ENCODE measurements at regions not wholly inside any gene's neighbourhood (a gene's known extent, or its start where the extent isn't known, plus 50 kb on each side); places are given as distances from the start of the nearest gene placed in this dataset.

DNA sequence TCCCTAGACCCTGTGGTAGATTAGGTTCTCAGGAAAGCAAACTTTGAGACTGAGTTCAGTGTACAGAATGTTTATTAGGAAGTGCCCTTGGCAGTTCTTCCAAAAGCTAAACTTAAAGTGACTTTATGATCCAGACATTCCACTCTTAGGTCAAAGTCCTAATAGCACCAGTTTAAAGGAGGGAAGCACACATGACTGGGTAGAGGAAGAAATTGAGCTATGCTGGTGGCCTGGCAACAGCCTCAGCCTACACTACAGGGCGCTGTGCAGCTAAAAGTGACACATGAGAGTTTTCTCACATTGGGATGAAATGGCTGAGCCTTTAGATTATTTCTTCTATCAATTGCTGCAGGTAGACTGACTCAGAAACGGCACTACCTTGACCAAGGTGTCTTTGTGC is 280.4 kb downstream of the BRINP2 start:
- intact Hi-C loops (cut with DNase I) = no loop called here
- 44 to 51% methylated on average over 2 of the region's 2 CpGs for WGBS, 2 donors
- Histone ChIP-seq H3K4me3 (no peak overlapping the region), H3K27ac (no peak overlapping the region), H3K27me3 (no peaks in the 10 kb centered on the region), H3K36me3 (replicated peaks in 1 of 2; ENCODE audit: insufficient read depth in 1 of 2, low read depth in 2 of 2) (no peaks in the 10 kb centered on the region), H3K4me1 (no peaks in the 10 kb centered on the region), H3K9me3 (no peaks in the 10 kb centered on the region)
- no peak for TF ChIP-seq POLR2A (IDR thresholded peaks at IDR 0.05)
- TF ChIP-seq, protein P1, sequence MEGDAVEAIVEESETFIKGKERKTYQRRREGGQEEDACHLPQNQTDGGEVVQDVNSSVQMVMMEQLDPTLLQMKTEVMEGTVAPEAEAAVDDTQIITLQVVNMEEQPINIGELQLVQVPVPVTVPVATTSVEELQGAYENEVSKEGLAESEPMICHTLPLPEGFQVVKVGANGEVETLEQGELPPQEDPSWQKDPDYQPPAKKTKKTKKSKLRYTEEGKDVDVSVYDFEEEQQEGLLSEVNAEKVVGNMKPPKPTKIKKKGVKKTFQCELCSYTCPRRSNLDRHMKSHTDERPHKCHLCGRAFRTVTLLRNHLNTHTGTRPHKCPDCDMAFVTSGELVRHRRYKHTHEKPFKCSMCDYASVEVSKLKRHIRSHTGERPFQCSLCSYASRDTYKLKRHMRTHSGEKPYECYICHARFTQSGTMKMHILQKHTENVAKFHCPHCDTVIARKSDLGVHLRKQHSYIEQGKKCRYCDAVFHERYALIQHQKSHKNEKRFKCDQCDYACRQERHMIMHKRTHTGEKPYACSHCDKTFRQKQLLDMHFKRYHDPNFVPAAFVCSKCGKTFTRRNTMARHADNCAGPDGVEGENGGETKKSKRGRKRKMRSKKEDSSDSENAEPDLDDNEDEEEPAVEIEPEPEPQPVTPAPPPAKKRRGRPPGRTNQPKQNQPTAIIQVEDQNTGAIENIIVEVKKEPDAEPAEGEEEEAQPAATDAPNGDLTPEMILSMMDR (IDR thresholded peaks at IDR 0.05) = no peak
- ATAC-seq = no peak
- peak in 1 of 4 donors; percentile 5 for DNase-seq

DNA sequence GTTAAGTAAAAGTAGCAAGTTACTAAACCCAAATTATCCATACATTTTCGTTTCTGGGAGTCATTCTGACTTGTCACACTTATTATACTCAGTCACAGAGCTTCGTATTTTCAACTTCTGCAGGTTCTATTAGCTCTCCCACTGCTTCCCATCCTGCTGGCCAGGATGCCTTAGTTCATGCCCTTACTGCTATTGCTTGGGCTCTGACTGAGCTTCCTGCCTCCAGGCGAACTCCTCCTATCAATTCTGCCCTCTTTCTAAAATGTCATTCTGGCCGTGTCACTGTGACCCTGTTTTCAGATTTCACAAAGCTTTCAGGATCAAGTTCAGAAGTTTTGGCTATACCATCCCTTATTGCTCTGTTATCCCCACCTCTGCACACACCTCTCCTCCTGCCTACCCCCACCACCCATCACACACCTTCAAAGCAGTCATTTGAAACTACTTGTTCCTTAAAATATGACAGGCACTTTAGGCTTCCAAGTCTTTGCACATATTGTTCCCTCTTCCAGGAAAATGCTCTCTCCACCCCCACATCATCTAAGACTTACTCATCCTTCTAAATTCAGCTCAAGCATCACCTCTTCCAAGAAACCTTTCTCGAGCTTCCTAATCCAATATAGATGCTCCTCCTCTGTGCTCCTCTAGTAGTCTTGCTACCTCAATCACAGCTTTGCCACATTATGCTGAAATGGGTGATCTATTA is 278.0 kb downstream of the BRINP2 start:
- no peaks in the 10 kb centered on the region for H3K4me1 ChIP-seq

DNA sequence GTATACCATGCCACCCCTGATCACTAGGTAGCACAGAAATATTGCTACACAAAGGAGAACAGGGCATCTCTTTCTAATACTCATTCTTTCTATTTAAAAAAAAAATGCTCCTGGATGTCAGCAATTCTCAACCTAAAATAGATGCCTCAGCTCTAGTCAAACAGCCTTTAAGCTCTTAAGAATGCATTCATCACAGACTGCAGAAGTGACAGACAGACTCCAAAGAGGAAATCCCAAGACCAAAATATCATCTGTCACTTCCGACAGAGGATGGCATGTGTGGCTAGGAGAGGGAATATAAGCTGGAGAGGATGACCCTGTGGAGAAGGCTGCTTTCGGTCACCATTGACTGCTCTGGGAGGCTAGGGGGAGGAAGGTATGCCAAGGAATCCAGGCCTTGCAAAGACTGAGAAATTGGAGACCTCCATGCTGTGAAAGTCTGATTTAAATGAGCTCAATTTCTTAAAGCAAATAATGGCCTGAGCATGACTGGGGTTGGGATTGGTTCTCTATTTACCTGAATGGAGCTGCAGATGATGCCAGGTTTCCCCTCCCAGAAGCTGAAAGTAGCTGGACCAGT is 277.4 kb downstream of the BRINP2 start:
- intact Hi-C loops (cut with DNase I) = no loop called here
- Histone ChIP-seq H3K36me3 (replicated peaks in 1 of 2; ENCODE audit: insufficient read depth in 1 of 2, low read depth in 2 of 2) (no peaks in the 10 kb centered on the region), H3K4me3 (no peak overlapping the region), H3K27me3 (no peaks in the 10 kb centered on the region), H3K27ac (no peak overlapping the region), H3K4me1 (no peaks in the 10 kb centered on the region), H3K9me3 (no peaks in the 10 kb centered on the region)
- no peak for DNase-seq
- 66 to 82% methylated on average over 2 of the region's 2 CpGs for WGBS, 2 donors
- no peak for ATAC-seq
- TF ChIP-seq, protein P1 (IDR thresholded peaks at IDR 0.05) = no peak
- TF ChIP-seq POLR2A (IDR thresholded peaks at IDR 0.05) = no peak

More for the DNA sequence above, 278.0 kb downstream of the BRINP2 start:
- DNase-seq (no peak), ATAC-seq (no peak)
- Histone ChIP-seq H3K36me3 (replicated peaks in 1 of 2; ENCODE audit: insufficient read depth in 1 of 2, low read depth in 2 of 2) (no peaks in the 10 kb centered on the region), H3K27ac (no peak overlapping the region), H3K27me3 (no peaks in the 10 kb centered on the region), H3K9me3 (no peaks in the 10 kb centered on the region), H3K4me3 (no peak overlapping the region)
- TF ChIP-seq, protein P1 (IDR thresholded peaks at IDR 0.05) = no peak
- TF ChIP-seq POLR2A (IDR thresholded peaks at IDR 0.05) = no peak
- intact Hi-C loops (cut with DNase I) = no loop called here
- WGBS, 2 donors = 44 to 52% methylated on average over 5 of the region's 5 CpGs

DNA sequence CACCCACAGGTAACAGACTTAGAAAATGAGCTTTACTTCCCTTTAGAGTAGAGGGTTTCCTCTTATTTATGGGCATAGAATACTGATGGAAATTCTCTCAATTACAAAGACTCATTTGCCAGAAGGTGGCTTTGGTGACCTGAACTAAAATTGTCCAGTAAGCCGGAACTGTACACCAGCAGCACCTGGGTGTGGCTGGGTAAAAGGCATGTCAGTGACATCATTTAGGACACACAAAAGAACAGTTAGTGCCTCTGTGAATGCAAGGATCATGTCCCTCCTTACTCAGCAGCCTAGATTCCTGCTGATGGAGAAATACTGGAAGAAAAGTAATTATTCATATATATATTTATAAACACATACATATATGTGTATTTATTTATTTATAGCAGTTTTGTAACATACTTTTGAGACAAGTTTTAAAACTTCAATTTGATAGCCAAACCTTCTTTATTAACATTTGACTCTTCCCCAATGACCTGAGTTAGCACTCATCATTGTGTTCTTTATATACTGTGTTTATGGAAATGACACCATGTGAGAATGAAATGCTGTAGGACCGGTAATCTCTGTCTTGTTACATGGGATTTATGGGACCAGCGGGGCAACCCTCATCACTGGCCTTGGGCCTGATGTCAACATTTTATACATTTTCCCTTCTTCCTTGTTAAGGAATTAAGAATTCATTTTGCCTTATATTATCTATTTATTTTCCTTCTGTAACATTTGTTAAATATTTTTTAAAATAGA is 274.4 kb downstream of the BRINP2 start:
- DNase-seq (no peak), ATAC-seq (no peak)
- no peaks in the 10 kb centered on the region for H3K27me3 ChIP-seq
- H3K27ac ChIP-seq = no peak overlapping the region
- H3K4me3 ChIP-seq = no peak overlapping the region
- intact Hi-C loops (cut with DNase I) = no loop called here
- no peak for TF ChIP-seq POLR2A (IDR thresholded peaks at IDR 0.05)
- TF ChIP-seq, protein P1 (IDR thresholded peaks at IDR 0.05) = no peak
- H3K36me3 ChIP-seq (replicated peaks in 1 of 2; ENCODE audit: insufficient read depth in 1 of 2, low read depth in 2 of 2) = no peaks in the 10 kb centered on the region
- no peaks in the 10 kb centered on the region for H3K4me1 ChIP-seq
- H3K9me3 ChIP-seq = no peaks in the 10 kb centered on the region
- WGBS, 2 donors = 81 to 88% methylated on average over 3 of the region's 3 CpGs
